HG02885 (cell line): ENCODE measurements at regions not wholly inside any gene's neighbourhood (a gene's known extent, or its start where the extent isn't known, plus 50 kb on each side); places are given as distances from the start of the nearest gene placed in this dataset.

Experiments
- ATAC-seq: cut with Tn5 transposase; IDR thresholded peaks from one replicate; pipeline ENCODE4 v1.9.1; 2021; ENCODE audit warnings: mild to moderate bottlenecking; ENCODE audit not compliant: unreplicated experiment, poor library complexity

- no peak for ATAC-seq
These were observed 193.5 kb downstream of the ACTL7B start for GRCh38 chr9:108662091-108662875.

GRCh38 chr9:108656566-108656965 lies 199.2 kb downstream of the ACTL7B start:
- no peak for ATAC-seq

GRCh38 chr9:108655818-108656217 lies 200.0 kb downstream of the ACTL7B start:
- no peak for ATAC-seq

GRCh38 chr9:108654566-108654965 lies 201.2 kb downstream of the ACTL7B start:
- ATAC-seq: no peak

GRCh38 chr9:108652851-108653250 lies 202.9 kb downstream of the ACTL7B start:
- no peak for ATAC-seq

GRCh38 chr9:108650826-108651225 lies 205.0 kb downstream of the ACTL7B start:
- no peak for ATAC-seq

- ATAC-seq: no peak
These were observed 210.3 kb downstream of the ACTL7B start for GRCh38 chr9:108645520-108645919.

- no peak for ATAC-seq
These were observed 211.9 kb downstream of the ACTL7B start for GRCh38 chr9:108643731-108644510.

GRCh38 chr9:108642871-108643270 lies 212.9 kb downstream of the ACTL7B start:
- ATAC-seq: no peak

- no peak for ATAC-seq
These were observed 215.6 kb downstream of the ACTL7B start for GRCh38 chr9:108640230-108640629.

- no peak for ATAC-seq
These were observed 216.1 kb downstream of the ACTL7B start for GRCh38 chr9:108639696-108640095.

- ATAC-seq: no peak
These were observed 216.7 kb downstream of the ACTL7B start for GRCh38 chr9:108639091-108639490.

- ATAC-seq: no peak
These were observed 218.4 kb downstream of the ACTL7B start for GRCh38 chr9:108637340-108637739.

GRCh38 chr9:108636013-108636412 lies 219.8 kb downstream of the ACTL7B start:
- ATAC-seq: no peak

- ATAC-seq: no peak
These were observed 220.9 kb downstream of the ACTL7B start for GRCh38 chr9:108634672-108635462.

- ATAC-seq: no peak
These were observed 221.6 kb downstream of the ACTL7B start for GRCh38 chr9:108634204-108634603.

- no peak for ATAC-seq
These were observed 224.1 kb downstream of the ACTL7B start for GRCh38 chr9:108631496-108632285.

GRCh38 chr9:108628316-108628715 lies 227.5 kb downstream of the ACTL7B start:
- no peak for ATAC-seq

GRCh38 chr9:108626743-108627142 lies 229.0 kb downstream of the ACTL7B start:
- no peak for ATAC-seq
